ENCODE measurements at regions not wholly inside any gene's neighbourhood (a gene's known extent, or its start where the extent isn't known, plus 50 kb on each side); places are given as distances from the start of the nearest gene placed in this dataset.

DNA sequence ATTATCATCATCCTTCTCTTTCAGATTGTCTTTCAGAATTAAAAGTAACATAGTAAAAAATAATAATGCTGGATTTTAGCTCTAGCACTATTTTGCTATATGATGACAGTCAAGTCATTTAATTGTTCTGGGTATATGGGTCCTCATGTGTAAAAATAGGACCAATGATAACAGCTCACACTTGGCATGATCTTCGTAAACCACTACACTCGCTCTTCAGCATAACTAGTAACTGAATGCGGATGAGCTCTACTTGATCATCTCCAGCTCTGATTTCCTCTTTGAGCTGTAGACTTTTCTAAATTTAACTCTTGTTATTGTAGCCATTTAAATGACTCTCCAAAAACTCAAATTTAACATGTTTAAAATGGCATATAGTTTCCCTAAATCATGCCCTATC lies 831.8 kb upstream of the HS3ST1 start:
- no peak overlapping the region for H3K4me3 ChIP-seq (replicated peaks in 1 of 2; ENCODE audit: low read depth in 2 of 2, low read length in 2 of 2)
- TF ChIP-seq, protein P1, sequence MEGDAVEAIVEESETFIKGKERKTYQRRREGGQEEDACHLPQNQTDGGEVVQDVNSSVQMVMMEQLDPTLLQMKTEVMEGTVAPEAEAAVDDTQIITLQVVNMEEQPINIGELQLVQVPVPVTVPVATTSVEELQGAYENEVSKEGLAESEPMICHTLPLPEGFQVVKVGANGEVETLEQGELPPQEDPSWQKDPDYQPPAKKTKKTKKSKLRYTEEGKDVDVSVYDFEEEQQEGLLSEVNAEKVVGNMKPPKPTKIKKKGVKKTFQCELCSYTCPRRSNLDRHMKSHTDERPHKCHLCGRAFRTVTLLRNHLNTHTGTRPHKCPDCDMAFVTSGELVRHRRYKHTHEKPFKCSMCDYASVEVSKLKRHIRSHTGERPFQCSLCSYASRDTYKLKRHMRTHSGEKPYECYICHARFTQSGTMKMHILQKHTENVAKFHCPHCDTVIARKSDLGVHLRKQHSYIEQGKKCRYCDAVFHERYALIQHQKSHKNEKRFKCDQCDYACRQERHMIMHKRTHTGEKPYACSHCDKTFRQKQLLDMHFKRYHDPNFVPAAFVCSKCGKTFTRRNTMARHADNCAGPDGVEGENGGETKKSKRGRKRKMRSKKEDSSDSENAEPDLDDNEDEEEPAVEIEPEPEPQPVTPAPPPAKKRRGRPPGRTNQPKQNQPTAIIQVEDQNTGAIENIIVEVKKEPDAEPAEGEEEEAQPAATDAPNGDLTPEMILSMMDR (IDR thresholded peaks at IDR 0.05; ENCODE audit: low read depth, low read length), result no peak

DNA sequence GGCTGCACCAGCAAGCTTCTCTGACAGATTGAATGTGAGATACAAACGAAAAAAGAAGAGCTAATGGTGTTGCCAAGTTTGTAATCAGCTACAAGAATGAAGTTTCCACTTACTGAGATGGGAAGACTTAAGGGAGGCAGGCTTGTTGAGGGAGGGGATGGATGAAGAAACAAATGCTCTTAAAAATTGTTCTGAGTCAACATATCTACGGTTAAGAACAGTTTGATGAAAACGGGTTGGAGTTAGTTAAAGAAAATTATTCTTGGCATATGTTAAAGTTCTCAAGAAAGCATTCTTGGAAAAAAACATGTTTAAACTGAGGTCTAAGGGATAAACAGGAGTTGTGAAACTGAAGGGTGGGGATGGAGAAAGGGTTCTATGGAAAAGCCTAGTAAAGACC lies 816.3 kb upstream of the HS3ST1 start:
- TF ChIP-seq, protein P1 (IDR thresholded peaks at IDR 0.05; ENCODE audit: low read depth, low read length), result no peak
- peak in 1 of 2 donors; percentile 57 for DNase-seq (ENCODE audit: low read depth in 2 of 2)
- H3K4me3 ChIP-seq (replicated peaks in 1 of 2; ENCODE audit: low read depth in 2 of 2, low read length in 2 of 2), result no peak overlapping the region

More for the DNA sequence above, 831.8 kb upstream of the HS3ST1 start:
- no peak for DNase-seq (ENCODE audit: low read depth in 2 of 2)

DNA sequence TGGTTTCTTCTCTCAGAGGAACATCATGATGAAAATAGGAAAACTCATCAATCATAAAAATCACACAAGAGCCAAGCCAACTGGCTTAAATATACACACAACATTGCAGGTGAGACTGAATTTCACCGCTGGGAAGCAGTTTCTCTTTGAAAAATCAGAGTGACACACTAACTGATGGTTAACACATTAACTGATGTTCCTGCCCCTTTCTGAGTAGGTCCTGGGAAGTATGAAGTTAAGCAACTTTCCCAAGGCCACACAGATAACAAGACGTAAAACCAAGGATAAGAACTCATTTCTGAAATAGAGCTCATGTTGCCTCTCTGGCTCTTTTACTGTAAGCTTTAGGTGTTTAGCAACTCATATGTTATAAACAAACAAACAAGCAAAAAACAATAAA lies 813.7 kb upstream of the HS3ST1 start:
- TF ChIP-seq, protein P1 (IDR thresholded peaks at IDR 0.05; ENCODE audit: low read depth, low read length), result no peak
- H3K4me3 ChIP-seq (replicated peaks in 1 of 2; ENCODE audit: low read depth in 2 of 2, low read length in 2 of 2), result no peak overlapping the region
- peak in 1 of 2 donors; percentile 51 for DNase-seq (ENCODE audit: low read depth in 2 of 2)

DNA sequence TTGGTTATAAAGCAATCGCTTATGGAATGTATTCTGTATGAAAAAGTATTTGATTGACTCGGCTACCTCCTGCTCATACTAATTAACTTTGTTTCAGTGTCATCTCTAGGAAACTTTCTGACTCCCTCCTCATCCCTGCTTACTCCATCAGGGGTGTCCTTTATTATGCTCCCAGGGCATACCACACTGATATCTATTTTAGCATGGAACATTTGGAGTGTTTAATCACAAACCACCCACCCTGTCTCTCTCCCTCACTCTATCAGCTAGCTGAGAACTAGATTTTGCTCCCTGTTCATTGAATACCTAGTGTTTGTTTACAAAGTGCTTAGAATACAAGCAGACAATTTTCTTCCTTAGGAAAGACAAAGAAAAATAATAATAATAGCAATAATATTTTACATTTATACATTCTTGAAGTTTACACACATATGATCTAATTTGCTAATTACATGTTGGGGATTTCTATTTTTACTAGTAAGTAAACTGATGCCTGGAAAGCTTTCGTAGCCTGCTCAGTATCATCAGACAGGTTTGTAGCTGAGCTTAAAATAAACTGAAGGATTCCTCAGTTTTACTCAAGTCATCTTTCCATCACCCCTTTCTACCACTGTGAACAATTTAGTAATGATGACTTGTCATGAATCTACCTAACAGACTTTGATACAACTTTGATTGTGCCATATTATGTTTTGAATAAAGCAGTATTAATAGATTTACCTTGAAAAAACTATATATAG lies 811.4 kb upstream of the HS3ST1 start:
- no peak overlapping the region for H3K4me3 ChIP-seq (replicated peaks in 1 of 2; ENCODE audit: low read depth in 2 of 2, low read length in 2 of 2)
- TF ChIP-seq, protein P1 (IDR thresholded peaks at IDR 0.05; ENCODE audit: low read depth, low read length), result no peak
- DNase-seq (ENCODE audit: low read depth in 2 of 2), result no peak

DNA sequence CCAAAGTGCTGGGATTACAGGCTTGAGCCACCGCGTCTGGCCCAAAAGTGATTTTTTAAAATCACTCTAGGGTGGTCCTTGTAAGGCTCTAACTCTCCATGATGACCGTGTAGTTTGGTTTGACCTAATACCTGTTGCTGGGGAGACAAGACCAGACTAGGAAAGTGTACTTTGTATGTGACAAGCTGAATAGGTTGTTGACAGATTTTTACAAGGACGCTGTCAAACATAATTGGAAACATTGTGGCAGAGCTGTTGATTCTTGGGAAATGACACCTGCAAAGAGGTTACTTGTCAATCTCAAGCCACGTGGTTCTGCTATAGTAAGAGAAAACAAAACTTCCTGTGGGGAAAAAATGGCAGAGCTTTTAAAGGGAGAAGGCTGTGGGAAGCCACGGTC lies 802.4 kb upstream of the HS3ST1 start:
- H3K4me3 ChIP-seq (replicated peaks in 1 of 2; ENCODE audit: low read depth in 2 of 2, low read length in 2 of 2), result no peak overlapping the region
- TF ChIP-seq, protein P1 (IDR thresholded peaks at IDR 0.05; ENCODE audit: low read depth, low read length), result no peak
- no peak for DNase-seq (ENCODE audit: low read depth in 2 of 2)

DNA sequence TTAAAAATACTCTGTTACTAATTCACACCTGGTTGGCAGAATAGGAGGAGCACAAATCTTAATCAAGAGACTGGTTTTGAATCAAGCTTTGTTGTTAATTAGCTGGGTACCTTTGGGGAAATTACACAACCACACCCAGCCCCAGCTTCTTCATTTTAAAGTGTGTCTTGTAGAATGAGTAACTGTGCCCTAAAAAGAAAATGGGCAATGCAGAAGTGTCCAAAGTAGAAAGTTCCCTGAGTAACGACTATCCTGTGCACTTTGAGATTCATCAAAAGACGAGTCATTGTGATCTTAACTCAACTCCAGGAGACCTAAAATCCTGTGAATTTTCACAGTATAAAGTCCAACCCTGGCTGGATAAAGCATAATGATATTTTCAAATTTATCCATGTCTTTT lies 792.3 kb upstream of the HS3ST1 start:
- no peak overlapping the region for H3K4me3 ChIP-seq (replicated peaks in 1 of 2; ENCODE audit: low read depth in 2 of 2, low read length in 2 of 2)
- TF ChIP-seq, protein P1 (IDR thresholded peaks at IDR 0.05; ENCODE audit: low read depth, low read length), result no peak
- DNase-seq (ENCODE audit: low read depth in 2 of 2), result no peak

DNA sequence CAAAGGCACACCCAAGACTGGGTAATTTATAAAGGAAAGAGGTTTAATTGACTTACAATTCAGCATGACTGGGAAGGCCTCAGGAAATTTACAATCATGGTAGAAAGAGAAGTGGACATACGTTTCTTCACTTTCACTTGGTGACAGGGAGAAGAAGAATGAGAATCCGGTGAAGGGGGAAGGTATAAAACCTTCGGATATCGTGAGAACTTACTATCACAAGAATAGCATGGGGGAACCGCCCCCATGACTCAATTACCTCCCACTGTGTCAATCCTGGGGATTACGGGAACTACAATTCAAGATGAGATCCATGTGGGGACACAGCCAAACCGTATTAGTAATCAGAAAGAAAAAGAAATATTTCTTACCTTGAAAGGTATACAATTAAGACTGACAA lies 782.9 kb upstream of the HS3ST1 start:
- H3K4me3 ChIP-seq (replicated peaks in 1 of 2; ENCODE audit: low read depth in 2 of 2, low read length in 2 of 2), result no peak overlapping the region
- TF ChIP-seq, protein P1 (IDR thresholded peaks at IDR 0.05; ENCODE audit: low read depth, low read length), result no peak
- no peak for DNase-seq (ENCODE audit: low read depth in 2 of 2)

All from cardiac fibroblast (primary cell).